H1 (cell line): ENCODE measurements at regions not wholly inside any gene's neighbourhood (a gene's known extent, or its start where the extent isn't known, plus 50 kb on each side); places are given as distances from the start of the nearest gene placed in this dataset.

Experiments
- TCF12 ChIP-seq: IDR thresholded peaks from 2 replicates; pipeline ENCODE4 v1.6.1; 2011; ENCODE audit warnings: low read depth, mild to moderate bottlenecking, low read length
- TF ChIP-seq, protein P1 (sequence below): fragments of 300-600 bp; sonication (generic); IDR thresholded peaks from 2 replicates; pipeline ENCODE4 v1.7.1; 2012; ENCODE audit warnings: low read length, moderate library complexity, mild to moderate bottlenecking, inconsistent platforms; ENCODE audit not compliant: insufficient replicate concordance

DNA sequence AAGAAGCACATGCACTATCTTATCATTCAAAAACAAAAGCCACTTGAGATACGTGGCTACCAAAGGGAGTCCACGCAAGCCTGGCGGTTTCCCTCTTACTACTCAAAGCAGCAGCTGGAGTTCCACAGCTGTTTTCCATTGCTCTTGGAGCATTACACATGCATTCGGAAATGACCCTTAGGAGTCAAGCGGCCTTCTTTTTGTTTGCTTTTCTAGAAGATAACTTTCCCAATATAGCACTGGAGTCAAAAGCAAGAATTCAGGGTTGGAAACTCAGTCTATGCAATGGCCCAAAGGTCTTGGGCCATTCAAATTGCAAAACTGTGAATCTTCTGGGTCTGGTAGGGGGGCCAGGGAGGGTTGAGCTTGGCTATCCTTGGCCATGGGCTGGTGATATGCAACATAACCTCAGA lies 97.8 kb upstream of the MAF start (continued):
- TF ChIP-seq, protein P1, sequence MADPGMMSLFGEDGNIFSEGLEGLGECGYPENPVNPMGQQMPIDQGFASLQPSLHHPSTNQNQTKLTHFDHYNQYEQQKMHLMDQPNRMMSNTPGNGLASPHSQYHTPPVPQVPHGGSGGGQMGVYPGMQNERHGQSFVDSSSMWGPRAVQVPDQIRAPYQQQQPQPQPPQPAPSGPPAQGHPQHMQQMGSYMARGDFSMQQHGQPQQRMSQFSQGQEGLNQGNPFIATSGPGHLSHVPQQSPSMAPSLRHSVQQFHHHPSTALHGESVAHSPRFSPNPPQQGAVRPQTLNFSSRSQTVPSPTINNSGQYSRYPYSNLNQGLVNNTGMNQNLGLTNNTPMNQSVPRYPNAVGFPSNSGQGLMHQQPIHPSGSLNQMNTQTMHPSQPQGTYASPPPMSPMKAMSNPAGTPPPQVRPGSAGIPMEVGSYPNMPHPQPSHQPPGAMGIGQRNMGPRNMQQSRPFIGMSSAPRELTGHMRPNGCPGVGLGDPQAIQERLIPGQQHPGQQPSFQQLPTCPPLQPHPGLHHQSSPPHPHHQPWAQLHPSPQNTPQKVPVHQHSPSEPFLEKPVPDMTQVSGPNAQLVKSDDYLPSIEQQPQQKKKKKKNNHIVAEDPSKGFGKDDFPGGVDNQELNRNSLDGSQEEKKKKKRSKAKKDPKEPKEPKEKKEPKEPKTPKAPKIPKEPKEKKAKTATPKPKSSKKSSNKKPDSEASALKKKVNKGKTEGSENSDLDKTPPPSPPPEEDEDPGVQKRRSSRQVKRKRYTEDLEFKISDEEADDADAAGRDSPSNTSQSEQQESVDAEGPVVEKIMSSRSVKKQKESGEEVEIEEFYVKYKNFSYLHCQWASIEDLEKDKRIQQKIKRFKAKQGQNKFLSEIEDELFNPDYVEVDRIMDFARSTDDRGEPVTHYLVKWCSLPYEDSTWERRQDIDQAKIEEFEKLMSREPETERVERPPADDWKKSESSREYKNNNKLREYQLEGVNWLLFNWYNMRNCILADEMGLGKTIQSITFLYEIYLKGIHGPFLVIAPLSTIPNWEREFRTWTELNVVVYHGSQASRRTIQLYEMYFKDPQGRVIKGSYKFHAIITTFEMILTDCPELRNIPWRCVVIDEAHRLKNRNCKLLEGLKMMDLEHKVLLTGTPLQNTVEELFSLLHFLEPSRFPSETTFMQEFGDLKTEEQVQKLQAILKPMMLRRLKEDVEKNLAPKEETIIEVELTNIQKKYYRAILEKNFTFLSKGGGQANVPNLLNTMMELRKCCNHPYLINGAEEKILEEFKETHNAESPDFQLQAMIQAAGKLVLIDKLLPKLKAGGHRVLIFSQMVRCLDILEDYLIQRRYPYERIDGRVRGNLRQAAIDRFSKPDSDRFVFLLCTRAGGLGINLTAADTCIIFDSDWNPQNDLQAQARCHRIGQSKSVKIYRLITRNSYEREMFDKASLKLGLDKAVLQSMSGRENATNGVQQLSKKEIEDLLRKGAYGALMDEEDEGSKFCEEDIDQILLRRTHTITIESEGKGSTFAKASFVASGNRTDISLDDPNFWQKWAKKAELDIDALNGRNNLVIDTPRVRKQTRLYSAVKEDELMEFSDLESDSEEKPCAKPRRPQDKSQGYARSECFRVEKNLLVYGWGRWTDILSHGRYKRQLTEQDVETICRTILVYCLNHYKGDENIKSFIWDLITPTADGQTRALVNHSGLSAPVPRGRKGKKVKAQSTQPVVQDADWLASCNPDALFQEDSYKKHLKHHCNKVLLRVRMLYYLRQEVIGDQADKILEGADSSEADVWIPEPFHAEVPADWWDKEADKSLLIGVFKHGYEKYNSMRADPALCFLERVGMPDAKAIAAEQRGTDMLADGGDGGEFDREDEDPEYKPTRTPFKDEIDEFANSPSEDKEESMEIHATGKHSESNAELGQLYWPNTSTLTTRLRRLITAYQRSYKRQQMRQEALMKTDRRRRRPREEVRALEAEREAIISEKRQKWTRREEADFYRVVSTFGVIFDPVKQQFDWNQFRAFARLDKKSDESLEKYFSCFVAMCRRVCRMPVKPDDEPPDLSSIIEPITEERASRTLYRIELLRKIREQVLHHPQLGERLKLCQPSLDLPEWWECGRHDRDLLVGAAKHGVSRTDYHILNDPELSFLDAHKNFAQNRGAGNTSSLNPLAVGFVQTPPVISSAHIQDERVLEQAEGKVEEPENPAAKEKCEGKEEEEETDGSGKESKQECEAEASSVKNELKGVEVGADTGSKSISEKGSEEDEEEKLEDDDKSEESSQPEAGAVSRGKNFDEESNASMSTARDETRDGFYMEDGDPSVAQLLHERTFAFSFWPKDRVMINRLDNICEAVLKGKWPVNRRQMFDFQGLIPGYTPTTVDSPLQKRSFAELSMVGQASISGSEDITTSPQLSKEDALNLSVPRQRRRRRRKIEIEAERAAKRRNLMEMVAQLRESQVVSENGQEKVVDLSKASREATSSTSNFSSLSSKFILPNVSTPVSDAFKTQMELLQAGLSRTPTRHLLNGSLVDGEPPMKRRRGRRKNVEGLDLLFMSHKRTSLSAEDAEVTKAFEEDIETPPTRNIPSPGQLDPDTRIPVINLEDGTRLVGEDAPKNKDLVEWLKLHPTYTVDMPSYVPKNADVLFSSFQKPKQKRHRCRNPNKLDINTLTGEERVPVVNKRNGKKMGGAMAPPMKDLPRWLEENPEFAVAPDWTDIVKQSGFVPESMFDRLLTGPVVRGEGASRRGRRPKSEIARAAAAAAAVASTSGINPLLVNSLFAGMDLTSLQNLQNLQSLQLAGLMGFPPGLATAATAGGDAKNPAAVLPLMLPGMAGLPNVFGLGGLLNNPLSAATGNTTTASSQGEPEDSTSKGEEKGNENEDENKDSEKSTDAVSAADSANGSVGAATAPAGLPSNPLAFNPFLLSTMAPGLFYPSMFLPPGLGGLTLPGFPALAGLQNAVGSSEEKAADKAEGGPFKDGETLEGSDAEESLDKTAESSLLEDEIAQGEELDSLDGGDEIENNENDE: no peak
- no peak for TF ChIP-seq TCF12
- TF ChIP-seq, all 59 proteins: peak for 0
